Suppressor macrophage (primary cell): ENCODE measurements at regions not wholly inside any gene's neighbourhood (a gene's known extent, or its start where the extent isn't known, plus 50 kb on each side); places are given as distances from the start of the nearest gene placed in this dataset.
"Not testable (repeated sequence)": the region's sequence is repeated elsewhere in the genome, so short reads cannot be mapped to it uniquely, and the experiment has no call there.

Experiments
- DNase-seq, 4 experiments: peaks; one replicate each; pipeline ENCODE4 v3.0.0-alpha.2; 2020 to 2022

GRCh38 chr1:14318830-14319229, 279.7 kb upstream of the KAZN start:
- no peak for DNase-seq

GRCh38 chr1:14320518-14320917, 278.0 kb upstream of the KAZN start:
- no peak for DNase-seq

GRCh38 chr1:14320986-14321385, 277.5 kb upstream of the KAZN start:
- DNase-seq = no peak

- no peak for DNase-seq
Measured at GRCh38 chr1:14321422-14321821, 277.1 kb upstream of the KAZN start.

- no peak for DNase-seq
Measured at GRCh38 chr1:14323568-14324247, 274.8 kb upstream of the KAZN start.

- no peak for DNase-seq
Measured at GRCh38 chr1:14324248-14324630, 274.2 kb upstream of the KAZN start.

GRCh38 chr1:14326857-14327256, 271.6 kb upstream of the KAZN start:
- no peak for DNase-seq

- DNase-seq = no peak
Measured at GRCh38 chr1:14328685-14329084, 269.8 kb upstream of the KAZN start.

GRCh38 chr1:14332158-14332557, 266.3 kb upstream of the KAZN start:
- no peak for DNase-seq

- peak; percentile 40 to 70 (median 51) for DNase-seq
Measured at GRCh38 chr1:14334336-14335176, 263.9 kb upstream of the KAZN start.

- no peak for DNase-seq
Measured at GRCh38 chr1:14338509-14338908, 260.0 kb upstream of the KAZN start.

GRCh38 chr1:14339288-14339687, 259.2 kb upstream of the KAZN start:
- no peak for DNase-seq

- DNase-seq = no peak
Measured at GRCh38 chr1:14340002-14340785, 258.3 kb upstream of the KAZN start.

- no peak for DNase-seq
Measured at GRCh38 chr1:14341147-14341546, 257.3 kb upstream of the KAZN start.

- DNase-seq = peak in 1 of 4 experiments; percentile 3
Measured at GRCh38 chr1:14345946-14346550, 252.4 kb upstream of the KAZN start.

- DNase-seq = no peak
Measured at GRCh38 chr1:14347186-14347585, 251.3 kb upstream of the KAZN start.

GRCh38 chr1:14347776-14348175, 250.7 kb upstream of the KAZN start:
- DNase-seq = no peak

- DNase-seq = no peak
Measured at GRCh38 chr1:14350197-14350596, 248.3 kb upstream of the KAZN start.

GRCh38 chr1:14352897-14353296, 245.6 kb upstream of the KAZN start:
- no peak for DNase-seq

- not testable (repeated sequence) for DNase-seq
Measured at GRCh38 chr1:14361005-14361404, 237.5 kb upstream of the KAZN start.

GRCh38 chr1:14362331-14362730, 236.2 kb upstream of the KAZN start:
- DNase-seq = no peak

GRCh38 chr1:14363036-14363590, 235.4 kb upstream of the KAZN start:
- DNase-seq = no peak
